DOHH2 (cell line): ENCODE measurements at regions not wholly inside any gene's neighbourhood (a gene's known extent, or its start where the extent isn't known, plus 50 kb on each side); places are given as distances from the start of the nearest gene placed in this dataset.

Source experiments
- CTCF ChIP-seq: fragments of 200-600 bp; sonication (generic); IDR thresholded peaks from one replicate; pipeline ENCODE4 v1.5.1; 2014; ENCODE audit warnings: antibody characterized with exemption, mild to moderate bottlenecking, low read depth, low read length; ENCODE audit not compliant: poor library complexity, severe bottlenecking
- EZH2phosphoT487 ChIP-seq: fragments of 200-600 bp; sonication (generic); IDR thresholded peaks from 2 replicates; pipeline ENCODE4 v1.6.1; 2017; ENCODE audit warnings: borderline replicate concordance, mild to moderate bottlenecking, antibody characterized with exemption, low read length, moderate library complexity, mixed read lengths

GRCh38 chr5:165565911-165566310 lies 2060.5 kb downstream of the MAT2B start:
- TF ChIP-seq CTCF (no peak), EZH2phosphoT487 (no peak)
